ENCODE measurements at regions not wholly inside any gene's neighbourhood (a gene's known extent, or its start where the extent isn't known, plus 50 kb on each side); places are given as distances from the start of the nearest gene placed in this dataset.
A peak's percentile ranks its signal among the peaks of the same experiment; 100 is the strongest.

GRCh38 chr2:160925956-160926355, 234.3 kb upstream of the TANK start:
- no peak for DNase-seq

GRCh38 chr2:160927324-160927723, 232.9 kb upstream of the TANK start:
- no peak for DNase-seq

GRCh38 chr2:160928854-160929301, 231.3 kb upstream of the TANK start:
- no peak for DNase-seq

GRCh38 chr2:160931531-160931930, 228.7 kb upstream of the TANK start:
- DNase-seq = no peak

- no peak for DNase-seq
These were observed 227.3 kb upstream of the TANK start for GRCh38 chr2:160932960-160933359.

GRCh38 chr2:160934263-160934662, 226.0 kb upstream of the TANK start:
- no peak for DNase-seq

- DNase-seq = no peak
These were observed 225.2 kb upstream of the TANK start for GRCh38 chr2:160934991-160935390.

- DNase-seq = no peak
These were observed 224.0 kb upstream of the TANK start for GRCh38 chr2:160936044-160936806.

- no peak for DNase-seq
These were observed 220.0 kb upstream of the TANK start for GRCh38 chr2:160940271-160940670.

- no peak for DNase-seq
These were observed 219.5 kb upstream of the TANK start for GRCh38 chr2:160940699-160941098.

GRCh38 chr2:160941290-160941846, 218.9 kb upstream of the TANK start:
- no peak for DNase-seq

- DNase-seq = no peak
These were observed 217.6 kb upstream of the TANK start for GRCh38 chr2:160942476-160943142.

GRCh38 chr2:160943414-160943813, 216.8 kb upstream of the TANK start:
- DNase-seq = no peak

- no peak for DNase-seq
These were observed 207.6 kb upstream of the TANK start for GRCh38 chr2:160952464-160953254.

- DNase-seq = no peak
These were observed 204.7 kb upstream of the TANK start for GRCh38 chr2:160955578-160955977.

GRCh38 chr2:160956243-160956802, 203.9 kb upstream of the TANK start:
- DNase-seq = no peak

- no peak for DNase-seq
These were observed 196.3 kb upstream of the TANK start for GRCh38 chr2:160963957-160964356.

GRCh38 chr2:160967523-160967922, 192.7 kb upstream of the TANK start:
- no peak for DNase-seq

- no peak for DNase-seq
These were observed 192.0 kb upstream of the TANK start for GRCh38 chr2:160968183-160968582.

GRCh38 chr2:160970052-160970965, 189.9 kb upstream of the TANK start:
- DNase-seq = peak; percentile 31

- no peak for DNase-seq
These were observed 186.2 kb upstream of the TANK start for GRCh38 chr2:160973991-160974390.

GRCh38 chr2:160974803-160975202, 185.4 kb upstream of the TANK start:
- no peak for DNase-seq

All from NCI-H69 (cell line).